A172 (cell line): ENCODE measurements at regions not wholly inside any gene's neighbourhood (a gene's known extent, or its start where the extent isn't known, plus 50 kb on each side); places are given as distances from the start of the nearest gene placed in this dataset.

Source experiments
- DNase-seq: peaks from one replicate; pipeline ENCODE4 v3.0.0-alpha.2; 2015; ENCODE audit warnings: low spot score

- no peak for DNase-seq
Observed at GRCh38 chr9:129473523-129474244, 147.2 kb downstream of the C9orf50 start.

- DNase-seq: no peak
Observed at GRCh38 chr9:129472651-129473102, 148.2 kb downstream of the C9orf50 start.

- DNase-seq: no peak
Observed at GRCh38 chr9:129471201-129472019, 149.5 kb downstream of the C9orf50 start.

- no peak for DNase-seq
Observed at GRCh38 chr9:129469988-129470316, 150.9 kb downstream of the C9orf50 start.

GRCh38 chr9:129469188-129469987, 151.5 kb downstream of the C9orf50 start:
- DNase-seq: no peak

GRCh38 chr9:129467739-129468666, 152.9 kb downstream of the C9orf50 start:
- no peak for DNase-seq

- no peak for DNase-seq
Observed at GRCh38 chr9:129467004-129467588, 153.8 kb downstream of the C9orf50 start.

- no peak for DNase-seq
Observed at GRCh38 chr9:129465834-129466535, 154.9 kb downstream of the C9orf50 start.

- peak; percentile 50 for DNase-seq
Observed at GRCh38 chr9:129464972-129465833, 155.7 kb downstream of the C9orf50 start.

- no peak for DNase-seq
Observed at GRCh38 chr9:129463994-129464393, 156.9 kb downstream of the C9orf50 start.

GRCh38 chr9:129463477-129463876, 157.4 kb downstream of the C9orf50 start:
- no peak for DNase-seq

- no peak for DNase-seq
Observed at GRCh38 chr9:129462360-129462759, 158.5 kb downstream of the C9orf50 start.

GRCh38 chr9:129460323-129461261, 160.3 kb downstream of the C9orf50 start:
- peak; percentile 94 for DNase-seq

- DNase-seq: no peak
Observed at GRCh38 chr9:129459547-129460322, 161.2 kb downstream of the C9orf50 start.

- peak; percentile 58 for DNase-seq
Observed at GRCh38 chr9:129458663-129459546, 162.0 kb downstream of the C9orf50 start.

- peak; percentile 48 for DNase-seq
Observed at GRCh38 chr9:129458155-129458661, 162.7 kb downstream of the C9orf50 start.
